OCI-LY1 (cell line): ENCODE measurements at regions not wholly inside any gene's neighbourhood (a gene's known extent, or its start where the extent isn't known, plus 50 kb on each side); places are given as distances from the start of the nearest gene placed in this dataset.

ENCODE experiments used
- H2AFZ ChIP-seq: fragments of 200-600 bp; sonication (generic), shearing (Covaris generic); 2 replicates; pipeline ENCODE4 v1.6.0; 2014; ENCODE audit warnings: antibody characterized with exemption, mild to moderate bottlenecking, low read length
- H3F3A ChIP-seq: fragments of 200-600 bp; sonication (generic), shearing (Covaris generic); 2 replicates; pipeline ENCODE4 v1.6.0; 2014; ENCODE audit warnings: mild to moderate bottlenecking, antibody characterized with exemption, low read length, moderate library complexity; ENCODE audit not compliant: insufficient read depth
- H3K27ac ChIP-seq: fragments of 200-600 bp; sonication (generic); 2 replicates; pipeline ENCODE4 v1.5.1; 2014; ENCODE audit warnings: low read length, mixed run types, mild to moderate bottlenecking, low read depth; ENCODE audit not compliant: poor library complexity, severe bottlenecking
- H3K27me3 ChIP-seq: fragments of 200-600 bp; sonication (generic); 2 replicates; pipeline ENCODE4 v1.6.0; 2014; ENCODE audit warnings: antibody characterized with exemption, mild to moderate bottlenecking, low read length, moderate library complexity; ENCODE audit not compliant: insufficient read depth
- H3K36me3 ChIP-seq: fragments of 200-600 bp; sonication (generic); 2 replicates; pipeline ENCODE4 v1.6.1; 2014; ENCODE audit warnings: mild to moderate bottlenecking, antibody characterized with exemption, low read length, moderate library complexity, mixed read lengths; ENCODE audit not compliant: insufficient read depth
- H3K4me1 ChIP-seq: fragments of 200-600 bp; sonication (generic); 2 replicates; pipeline ENCODE4 v1.5.1; 2014; ENCODE audit warnings: mild to moderate bottlenecking, low read length, moderate library complexity; ENCODE audit not compliant: insufficient read depth, severe bottlenecking
- H3K4me2 ChIP-seq: fragments of 200-600 bp; sonication (generic), shearing (Covaris generic); 2 replicates; pipeline ENCODE4 v1.6.1; 2014; ENCODE audit warnings: low read length
- H3K4me3 ChIP-seq: fragments of 200-600 bp; sonication (generic); 2 replicates; pipeline ENCODE4 v1.5.1; 2014; ENCODE audit warnings: low read length, low read depth, mild to moderate bottlenecking, mixed read lengths; ENCODE audit not compliant: poor library complexity, severe bottlenecking
- H3K79me2 ChIP-seq: fragments of 200-600 bp; shearing (Covaris generic); 2 replicates; pipeline ENCODE4 v1.6.1; 2016; ENCODE audit warnings: mixed run types, low read length, mixed read lengths; ENCODE audit not compliant: insufficient read depth
- H3K9ac ChIP-seq: fragments of 200-600 bp; sonication (generic), shearing (Covaris generic); 2 replicates; pipeline ENCODE4 v1.6.1; 2014; ENCODE audit warnings: mild to moderate bottlenecking, low read length, mixed read lengths
- H3K9me2 ChIP-seq: fragments of 200-600 bp; sonication (generic), shearing (Covaris generic); 2 replicates; pipeline ENCODE4 v1.6.1; 2014; ENCODE audit warnings: low read depth, mild to moderate bottlenecking, low read length, mixed read lengths
- H3K9me3 ChIP-seq: fragments of 200-600 bp; shearing (Covaris generic); 2 replicates; pipeline ENCODE4 v1.6.1; 2014; ENCODE audit warnings: low read length, mixed read lengths
- H4K20me1 ChIP-seq: fragments of 200-600 bp; sonication (generic), shearing (Covaris generic); 2 replicates; pipeline ENCODE4 v1.6.0; 2016; ENCODE audit warnings: mild to moderate bottlenecking, low read length; ENCODE audit not compliant: insufficient read depth
- CTCF ChIP-seq: fragments of 200-600 bp; sonication (generic), shearing (Covaris generic); IDR thresholded peaks from 2 replicates; pipeline ENCODE4 v1.5.1; 2017; ENCODE audit warnings: mild to moderate bottlenecking, antibody characterized with exemption, low read length, moderate library complexity, mixed read lengths
- EZH2 ChIP-seq: fragments of 200-600 bp; sonication (generic), shearing (Covaris generic); IDR thresholded peaks from 2 replicates; pipeline ENCODE4 v1.8.0; 2017; ENCODE audit warnings: borderline replicate concordance, mixed run types, mild to moderate bottlenecking, antibody characterized with exemption, low read length, moderate library complexity, mixed read lengths

- no peak overlapping the region for H3K4me3 ChIP-seq
- H3K9ac ChIP-seq = no peak overlapping the region
- no peaks in the 10 kb centered on the region for H3K4me1 ChIP-seq
- no peak overlapping the region for H3K27ac ChIP-seq
- no peaks in the 10 kb centered on the region for H4K20me1 ChIP-seq
- H3K79me2 ChIP-seq = no peaks in the 10 kb centered on the region
- no peak overlapping the region for H2AFZ ChIP-seq
- TF ChIP-seq EZH2 (no peak), CTCF (no peak)
- H3K9me2 ChIP-seq = no peaks in the 10 kb centered on the region
- H3K36me3 ChIP-seq = no peaks in the 10 kb centered on the region
- no peaks in the 10 kb centered on the region for H3K27me3 ChIP-seq
- H3K4me2 ChIP-seq = no peak overlapping the region
- no peaks in the 10 kb centered on the region for H3K9me3 ChIP-seq
- no peaks in the 10 kb centered on the region for H3F3A ChIP-seq
Measured at GRCh38 chr3:64961301-64961700, 273.5 kb upstream of the ADAMTS9 start.

DNA sequence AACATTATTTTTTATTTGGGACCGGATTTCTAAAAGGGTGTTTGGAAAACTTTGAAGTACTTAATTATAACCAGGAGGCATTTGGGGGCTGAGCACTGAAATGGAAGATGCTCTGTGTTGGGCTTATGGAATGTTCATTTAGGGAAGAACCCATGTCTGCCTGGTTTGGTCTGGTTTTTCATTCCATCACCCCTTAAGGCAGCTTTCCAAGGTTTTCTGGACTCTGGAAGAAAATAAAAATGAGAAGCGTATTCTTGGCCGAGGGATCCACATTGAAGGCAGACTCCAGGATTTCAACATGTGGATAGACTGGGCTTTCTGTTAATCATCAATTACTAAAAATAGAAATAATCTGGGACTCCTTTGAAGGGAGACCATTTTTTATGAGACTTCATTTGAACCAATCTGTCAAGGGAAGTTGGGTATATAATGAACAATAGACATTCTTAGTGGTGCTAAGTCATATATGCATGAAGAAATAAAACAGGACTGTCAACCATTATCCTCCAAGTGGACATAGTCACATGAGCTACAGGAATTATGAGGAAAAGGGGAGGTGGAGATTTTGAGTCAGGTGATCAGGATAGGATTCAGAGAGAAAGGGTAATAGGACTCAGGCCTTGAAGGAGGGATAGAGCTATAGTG lies 270.5 kb upstream of the ADAMTS9 start:
- H3K36me3 ChIP-seq = no peaks in the 10 kb centered on the region
- no peak overlapping the region for H3K27ac ChIP-seq
- H3K9me3 ChIP-seq = no peaks in the 10 kb centered on the region
- no peak overlapping the region for H2AFZ ChIP-seq
- H3F3A ChIP-seq = no peaks in the 10 kb centered on the region
- H3K27me3 ChIP-seq = no peaks in the 10 kb centered on the region
- H3K4me2 ChIP-seq = no peak overlapping the region
- no peaks in the 10 kb centered on the region for H4K20me1 ChIP-seq
- no peaks in the 10 kb centered on the region for H3K9me2 ChIP-seq
- no peaks in the 10 kb centered on the region for H3K4me1 ChIP-seq
- no peak overlapping the region for H3K9ac ChIP-seq
- H3K79me2 ChIP-seq = no peaks in the 10 kb centered on the region
- H3K4me3 ChIP-seq = no peak overlapping the region
- TF ChIP-seq CTCF (no peak), EZH2 (no peak)

- no peak for TF ChIP-seq CTCF
- no peak for TF ChIP-seq EZH2
- no peak overlapping the region for H2AFZ ChIP-seq
Measured at GRCh38 chr3:64957408-64958198, 269.8 kb upstream of the ADAMTS9 start.

More at GRCh38 chr3:64957408-64958198, 269.8 kb upstream of the ADAMTS9 start:
- H3K36me3 ChIP-seq = no peaks in the 10 kb centered on the region
- no peak overlapping the region for H3K4me3 ChIP-seq
- H3K9me3 ChIP-seq = no peaks in the 10 kb centered on the region
- H4K20me1 ChIP-seq = no peaks in the 10 kb centered on the region
- no peaks in the 10 kb centered on the region for H3K4me1 ChIP-seq
- no peak overlapping the region for H3K9ac ChIP-seq
- no peak overlapping the region for H3K27ac ChIP-seq
- no peaks in the 10 kb centered on the region for H3K27me3 ChIP-seq
- H3K4me2 ChIP-seq = no peak overlapping the region
- no peaks in the 10 kb centered on the region for H3K9me2 ChIP-seq
- H3F3A ChIP-seq = no peaks in the 10 kb centered on the region
- H3K79me2 ChIP-seq = no peaks in the 10 kb centered on the region
